ENCODE measurements at regions not wholly inside any gene's neighbourhood (a gene's known extent, or its start where the extent isn't known, plus 50 kb on each side); places are given as distances from the start of the nearest gene placed in this dataset.
A peak's percentile ranks its signal among the peaks of the same experiment; 100 is the strongest.
"Not testable (repeated sequence)": the region's sequence is repeated elsewhere in the genome, so short reads cannot be mapped to it uniquely, and the experiment has no call there.

DNA sequence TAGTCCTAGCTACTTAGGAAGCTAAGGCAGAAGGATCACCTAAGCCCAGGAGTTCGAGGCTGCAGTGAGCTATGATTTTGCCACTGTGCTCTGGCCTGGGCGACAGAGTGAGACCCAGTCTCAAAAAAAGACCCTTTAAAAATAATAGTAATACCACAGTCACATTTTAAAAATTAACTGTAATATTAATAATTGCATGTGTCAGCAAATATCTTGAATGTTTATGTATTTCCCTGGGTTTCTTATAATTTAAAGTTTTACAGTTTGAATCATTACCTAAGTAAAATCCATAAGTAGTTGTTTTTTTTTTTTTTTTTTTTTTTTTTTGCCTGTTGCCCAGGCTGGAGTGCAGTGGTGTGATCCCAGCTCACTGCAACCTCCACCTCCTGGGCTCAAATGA is 69.2 kb downstream of the LYZL2 start:
- DNase-seq = no peak

GRCh38 chr10:30559180-30559579 is 70.4 kb downstream of the LYZL2 start:
- DNase-seq = peak; percentile 12

- no peak for DNase-seq
Measured at GRCh38 chr10:30558411-30558810, 71.1 kb downstream of the LYZL2 start.

DNA sequence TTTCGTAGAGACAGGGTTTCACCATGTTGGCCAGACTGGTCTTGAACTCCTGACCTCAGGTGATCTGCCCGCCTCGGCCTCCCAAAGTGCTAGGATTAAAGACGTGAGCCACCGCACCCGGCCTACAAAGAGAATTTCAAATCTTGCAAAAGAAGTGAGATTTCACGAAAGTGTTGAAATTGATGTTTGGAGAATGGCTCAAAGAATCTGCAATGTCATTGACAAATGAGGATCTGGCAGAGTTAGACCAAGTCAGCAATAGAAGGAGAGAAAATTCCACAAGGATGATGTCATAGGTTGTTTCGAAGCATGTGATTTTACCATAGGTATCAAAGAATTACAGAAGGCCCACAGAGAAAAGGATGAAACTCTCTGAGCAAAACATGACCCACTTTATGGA is 71.7 kb downstream of the LYZL2 start:
- DNase-seq = no peak

- DNase-seq = no peak
Measured at GRCh38 chr10:30556189-30556588, 73.4 kb downstream of the LYZL2 start.

GRCh38 chr10:30555465-30555864 is 74.1 kb downstream of the LYZL2 start:
- no peak for DNase-seq

DNA sequence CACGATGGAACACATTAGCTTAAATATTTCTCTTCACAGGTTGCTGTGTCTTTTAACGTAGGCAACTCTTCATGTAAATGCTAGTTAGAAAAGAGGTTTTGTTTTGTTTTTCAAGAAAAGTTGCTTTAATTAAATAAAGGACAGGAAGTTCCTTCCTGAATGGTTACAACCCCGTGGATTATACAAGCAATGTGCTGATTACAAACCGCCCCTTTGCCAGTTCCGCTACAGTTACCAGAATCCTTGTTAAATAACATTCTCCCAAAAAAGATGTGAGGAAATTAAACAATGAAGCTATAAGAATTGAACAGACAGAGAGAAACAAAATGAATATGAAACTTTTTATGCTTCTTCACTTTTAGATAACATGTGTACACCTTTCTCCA is 75.1 kb downstream of the LYZL2 start:
- DNase-seq = no peak

- DNase-seq = peak; percentile 18
Measured at GRCh38 chr10:30553626-30554439, 75.7 kb downstream of the LYZL2 start.

- no peak for DNase-seq
Measured at GRCh38 chr10:30553018-30553625, 76.4 kb downstream of the LYZL2 start.

DNA sequence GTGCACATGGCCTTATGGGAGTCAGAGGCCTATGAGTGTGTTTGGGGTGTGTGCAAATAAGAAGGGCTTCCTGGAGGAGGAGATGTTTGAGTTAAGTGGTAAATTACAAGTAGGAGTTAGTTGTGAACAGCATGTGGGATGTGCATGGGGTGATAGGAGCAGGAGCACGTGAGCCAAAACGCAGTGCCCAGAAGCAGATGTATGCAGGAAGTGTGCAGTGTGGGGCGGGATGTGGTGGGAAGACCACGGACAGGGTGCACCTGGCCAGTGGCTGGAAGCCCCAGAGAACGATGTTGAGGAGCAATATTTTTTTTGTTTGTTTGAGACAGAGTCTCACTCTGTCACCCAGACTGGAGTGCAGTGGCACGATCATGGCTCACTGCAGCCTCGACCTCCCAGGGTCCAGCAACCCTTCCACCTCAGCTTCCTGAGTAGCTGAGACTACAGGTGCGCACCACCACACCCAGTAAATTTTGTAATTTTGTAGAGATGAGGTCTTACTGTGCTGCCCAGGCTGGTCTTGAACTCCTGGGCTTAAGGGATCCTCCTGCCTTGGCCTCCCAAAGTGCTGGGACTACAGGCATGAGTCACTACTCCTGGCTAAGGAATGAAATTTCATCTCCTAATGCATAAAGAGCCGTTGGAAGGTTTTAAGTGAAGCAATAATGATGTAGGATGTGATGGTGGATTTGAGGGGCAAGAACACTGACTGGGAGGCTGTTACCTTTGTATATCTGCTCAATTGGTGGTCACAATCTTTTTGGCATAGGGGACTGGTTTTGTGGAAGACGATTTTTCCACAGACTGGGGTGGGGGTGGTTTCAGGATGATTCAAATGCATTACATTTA is 78.4 kb downstream of the LYZL2 start:
- no peak for DNase-seq

DNA sequence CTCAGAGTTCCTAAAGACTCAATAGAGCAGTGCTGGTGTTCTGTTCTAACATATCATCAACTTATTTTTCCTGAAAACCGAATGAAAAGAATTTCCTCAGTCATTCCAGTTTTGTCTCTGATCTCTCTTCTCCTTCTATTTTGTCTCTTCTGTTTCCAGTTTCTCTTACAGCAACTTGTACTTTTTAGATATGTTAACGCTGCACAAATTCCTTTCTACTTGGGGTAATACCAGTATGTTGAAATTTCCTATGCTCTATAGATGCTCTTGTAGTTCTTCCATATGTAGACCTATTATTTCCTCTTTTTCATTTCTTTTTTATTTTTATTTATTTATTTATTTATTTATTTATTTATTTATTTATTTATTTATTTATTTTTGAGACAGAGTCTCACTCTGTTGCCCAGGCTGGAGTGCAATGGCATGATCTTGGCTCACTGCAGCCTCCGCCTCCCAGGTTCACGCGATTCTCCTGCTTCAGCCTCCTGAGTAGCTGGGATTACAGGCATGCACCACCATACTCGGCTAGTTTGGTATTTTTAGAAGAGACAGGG is 80.3 kb downstream of the LYZL2 start:
- not testable (repeated sequence) for DNase-seq

DNA sequence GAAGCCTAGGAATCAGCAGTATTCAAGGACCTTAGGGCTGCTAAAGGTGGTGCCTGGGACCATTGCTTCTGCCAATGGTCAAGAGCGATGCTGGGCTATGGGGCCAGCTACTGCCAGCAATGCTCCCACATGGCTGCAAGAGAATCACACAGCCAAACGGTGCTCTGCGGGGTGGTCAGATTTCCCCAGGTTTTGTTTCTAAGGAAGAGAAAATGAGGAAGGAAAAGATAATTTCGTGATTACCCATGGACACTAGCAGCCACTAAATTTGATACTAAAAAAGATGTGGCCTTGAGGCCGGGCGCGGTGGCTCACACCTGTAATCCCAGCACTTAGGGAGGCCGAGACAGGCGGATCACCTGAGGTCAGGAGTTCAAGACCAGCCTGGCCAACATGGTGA is 83.0 kb downstream of the LYZL2 start:
- no peak for DNase-seq

DNA sequence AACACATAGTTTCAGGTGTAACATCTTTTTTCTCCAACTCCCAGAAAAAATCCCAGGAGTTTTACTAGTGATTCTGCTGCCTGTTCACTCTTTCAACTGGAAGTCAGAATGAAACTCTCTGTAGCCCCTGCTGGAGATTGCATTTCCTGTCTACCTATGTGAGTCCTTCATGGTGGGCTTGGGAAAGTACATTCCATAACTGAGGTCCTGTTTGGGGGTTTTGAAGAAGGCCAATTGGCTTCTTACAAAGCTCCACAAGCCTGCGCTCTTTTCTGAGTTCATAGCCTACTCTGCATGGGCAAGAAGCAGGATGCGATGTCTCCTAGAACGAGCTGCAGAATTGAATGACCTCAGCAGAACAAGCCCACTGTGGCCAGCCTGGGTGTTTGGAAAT is 86.7 kb downstream of the LYZL2 start:
- DNase-seq = no peak

DNA sequence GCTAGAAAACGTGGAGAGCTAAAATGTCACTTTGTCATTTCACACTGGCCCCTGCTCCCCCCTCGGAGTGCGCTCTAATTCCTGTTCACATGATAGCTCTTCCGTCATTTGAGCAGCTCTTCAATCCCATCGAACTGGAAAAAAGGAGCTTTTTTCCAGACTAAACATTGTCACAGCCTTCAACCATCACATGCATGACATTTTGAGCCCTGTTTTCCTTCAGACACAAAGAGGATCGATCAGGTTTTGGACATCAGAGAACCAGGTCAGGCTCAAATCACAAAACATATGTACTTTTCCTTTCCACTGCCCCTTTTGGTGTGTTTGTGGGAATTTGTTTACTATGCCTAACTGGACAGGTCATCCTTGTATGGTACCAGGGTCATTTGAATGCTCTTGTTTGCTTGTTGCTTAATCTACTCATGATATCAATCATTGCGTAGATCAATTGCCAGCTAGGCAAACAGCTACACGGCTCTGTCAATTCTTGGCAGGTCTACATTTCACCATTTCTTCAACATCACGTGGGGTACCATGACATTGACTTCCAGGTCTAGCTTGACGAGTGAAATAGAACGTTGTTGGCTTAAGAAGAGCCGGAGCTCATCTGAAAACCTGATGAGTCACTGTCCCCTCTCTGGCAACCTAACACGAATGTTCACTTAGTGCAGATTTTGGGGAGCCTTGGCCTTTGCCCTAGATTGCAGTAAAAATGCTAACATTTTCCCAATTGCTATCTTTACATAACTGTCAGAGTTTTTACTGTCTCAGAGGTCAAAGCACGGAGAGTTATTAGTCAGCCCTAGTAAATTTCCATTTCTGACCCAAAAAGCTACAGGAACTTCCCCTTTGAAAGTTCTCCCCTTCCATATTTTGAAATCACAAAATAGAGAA is 87.3 kb downstream of the LYZL2 start:
- DNase-seq = no peak

DNA sequence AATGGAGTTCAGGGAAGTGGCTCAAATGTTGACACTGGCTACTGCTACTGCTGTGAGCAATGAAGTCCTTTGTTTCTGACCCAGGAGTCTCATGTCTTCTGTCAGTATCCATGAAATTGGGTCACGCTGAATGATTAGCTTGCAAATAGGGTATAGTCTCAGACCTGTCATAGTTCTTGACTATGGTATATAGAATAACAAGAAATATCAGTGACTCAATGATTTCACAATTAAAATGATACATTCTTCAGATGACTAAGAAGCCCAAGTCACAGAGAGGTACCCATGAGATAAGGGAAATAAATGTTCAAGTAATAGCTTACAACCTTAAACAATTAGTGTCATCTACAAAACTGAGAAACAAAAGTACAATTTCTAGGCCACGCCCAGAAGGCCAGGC is 89.3 kb downstream of the LYZL2 start:
- DNase-seq = no peak

GRCh38 chr10:30538086-30538485 is 91.5 kb downstream of the LYZL2 start:
- DNase-seq = no peak

- DNase-seq = no peak
Measured at GRCh38 chr10:30537586-30537985, 92.0 kb downstream of the LYZL2 start.

- not testable (repeated sequence) for DNase-seq
Measured at GRCh38 chr10:30537158-30537557, 92.4 kb downstream of the LYZL2 start.

DNA sequence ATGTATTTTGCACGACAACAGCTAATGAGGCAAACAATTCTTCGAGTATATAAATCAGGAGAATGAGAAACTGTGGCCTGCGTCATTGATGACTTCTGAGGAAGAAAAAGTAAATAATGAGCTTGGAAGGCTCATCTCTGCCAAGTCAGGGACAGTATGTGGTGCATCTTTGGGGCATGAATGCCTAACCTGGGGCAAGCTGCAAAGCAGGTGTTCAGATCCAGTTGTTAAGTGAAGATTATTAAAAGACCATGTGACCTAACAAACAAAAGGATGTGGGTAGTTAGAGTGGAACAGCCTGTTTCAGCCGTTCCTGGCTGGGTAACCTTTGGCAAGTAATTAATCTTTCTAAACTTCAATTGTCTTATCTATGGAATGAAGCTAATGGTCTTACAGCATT is 93.0 kb downstream of the LYZL2 start:
- DNase-seq = peak; percentile 16

GRCh38 chr10:30535677-30536076 is 93.9 kb downstream of the LYZL2 start:
- no peak for DNase-seq

- DNase-seq = peak; percentile 13
Measured at GRCh38 chr10:30534465-30535144, 94.9 kb downstream of the LYZL2 start.

Data from NCI-H748 treated with DMSO at 0.1 percent for 48 hours (cell line).